CD4-positive, alpha-beta T cell (primary cell): ENCODE measurements at regions not wholly inside any gene's neighbourhood (a gene's known extent, or its start where the extent isn't known, plus 50 kb on each side); places are given as distances from the start of the nearest gene placed in this dataset.

ENCODE experiments used
- ATAC-seq: fragments of 200-7000 bp; cut with Tn5 transposase; one replicate; pipeline ENCODE4 v1.10.0; 2022; ENCODE audit warnings: mild to moderate bottlenecking; ENCODE audit not compliant: poor library complexity
- CTCF ChIA-PET: fragments of 350-600 bp; sonication (Branson Sonifier 250); formaldehyde crosslinking; loops from one replicate; lab custom pipeline; 2021; ENCODE audit warnings: antibody characterized with exemption, inconsistent platforms; lab: Charles Lee
- POLR2A ChIA-PET: fragments of 350-600 bp; sonication (Branson Sonifier 250); formaldehyde crosslinking; loops from one replicate; lab custom pipeline; 2021; ENCODE audit warnings: antibody characterized with exemption, inconsistent platforms; lab: Charles Lee
- DNase-seq, 14 experiments: peaks; one replicate each; pipeline ENCODE4 v3.0.0-alpha.2; 2013 to 2020; ENCODE audit warnings: mixed read lengths in 2 of 14
- H3K27ac ChIP-seq, 2 donors: one replicate each; pipeline versions ENCODE4 v1.5.1 to v1.7.0; 2013; ENCODE audit warnings: low read length in 2 of 2, low read depth in 1 of 2, mild to moderate bottlenecking in 1 of 2
- H3K27me3 ChIP-seq, 2 experiments: 1 replicate in 1 of 2; 2 replicates in 1 of 2; pipeline versions ENCODE4 v1.6.1 to v1.7.0; 2013; ENCODE audit warnings: low read length in 2 of 2, control low read depth in 1 of 2, mild to moderate bottlenecking in 1 of 2, moderate library complexity in 1 of 2; ENCODE audit not compliant: insufficient read depth in 2 of 2, control insufficient read depth in 1 of 2
- H3K36me3 ChIP-seq: one replicate; pipeline ENCODE4 v1.6.1; 2013; ENCODE audit warnings: low read length, control low read depth; ENCODE audit not compliant: insufficient read depth
- H3K4me1 ChIP-seq: one replicate; pipeline ENCODE4 v1.6.1; 2013; ENCODE audit warnings: low read length, control low read depth; ENCODE audit not compliant: insufficient read depth
- H3K4me3 ChIP-seq: one replicate; pipeline ENCODE4 v1.5.1; 2013; ENCODE audit warnings: mild to moderate bottlenecking, low read length, moderate library complexity
- H3K9me3 ChIP-seq, 2 experiments: 1 replicate in 1 of 2; 2 replicates in 1 of 2; pipeline versions ENCODE4 v1.6.1 to v1.7.0; 2013; ENCODE audit warnings: low read length in 2 of 2, mild to moderate bottlenecking in 2 of 2, control low read depth in 1 of 2, moderate library complexity in 1 of 2; ENCODE audit not compliant: control insufficient read depth in 1 of 2, insufficient read depth in 1 of 2
- H3K27ac Mint-ChIP-seq: one replicate; pipeline ENCODE4 v1.8.0; 2020; ENCODE audit warnings: mixed read lengths
- H3K27me3 Mint-ChIP-seq: one replicate; pipeline ENCODE4 v1.8.0; 2021; ENCODE audit warnings: mixed read lengths
- H3K36me3 Mint-ChIP-seq: one replicate; pipeline ENCODE4 v1.8.0; 2021; ENCODE audit warnings: low read depth, mixed read lengths
- H3K4me1 Mint-ChIP-seq: one replicate; pipeline ENCODE4 v1.8.0; 2021; ENCODE audit warnings: low read depth, mixed read lengths
- H3K4me3 Mint-ChIP-seq: one replicate; pipeline ENCODE4 v1.8.0; 2020; ENCODE audit warnings: mild to moderate bottlenecking, mixed read lengths
- H3K9me3 Mint-ChIP-seq: one replicate; pipeline ENCODE4 v1.8.0; 2020; ENCODE audit warnings: mixed read lengths
- CTCF ChIP-seq: fragments of 200-600 bp; IDR thresholded peaks from one replicate; pipeline ENCODE4 v1.8.0; 2022; ENCODE audit warnings: antibody characterized with exemption, mild to moderate bottlenecking
- intact Hi-C, 2 experiments: fragments of 100-400 bp; cut with DNase I in 1 of 2; cut with micrococcal nuclease in 1 of 2; formaldehyde crosslinking; loops; one replicate each; pipeline versions ENCODE4 v1.15.1 to v1.9.0; 2023 to 2025; cut with DNase I, micrococcal nuclease

- H3K4me1 ChIP-seq, result no peaks in the 10 kb centered on the region
- ATAC-seq (no peak), DNase-seq (no peak)
- H3K36me3 ChIP-seq, result no peaks in the 10 kb centered on the region
- Mint-ChIP-seq H3K4me3 (no peak overlapping the region), H3K36me3 (no peaks in the 10 kb centered on the region), H3K4me1 (no peaks in the 10 kb centered on the region), H3K27ac (no peak overlapping the region), H3K27me3 (no peaks in the 10 kb centered on the region), H3K9me3 (peaks cover 4% of the 10 kb centered on the region)
- no peak overlapping the region for H3K27ac ChIP-seq
- POLR2A ChIA-PET, result no interaction called here
- TF ChIP-seq CTCF, result no peak
- intact Hi-C loops, result no loop called here
- no peak overlapping the region for H3K4me3 ChIP-seq
- CTCF ChIA-PET, result no interaction called here
- peaks cover 0 to 4% of the 10 kb centered on the region in 2 experiments for H3K9me3 ChIP-seq
- no peaks in the 10 kb centered on the region for H3K27me3 ChIP-seq
Observed at GRCh38 chr4:134867027-134867426, 665.4 kb upstream of the PABPC4L start.

GRCh38 chr4:134865675-134866074 lies 664.1 kb upstream of the PABPC4L start:
- no peak overlapping the region for H3K4me3 ChIP-seq
- no peak for TF ChIP-seq CTCF
- H3K4me1 ChIP-seq, result no peaks in the 10 kb centered on the region
- H3K27ac Mint-ChIP-seq, result no peak overlapping the region
- H3K9me3 Mint-ChIP-seq, result peaks cover 4% of the 10 kb centered on the region
- no peak overlapping the region for H3K4me3 Mint-ChIP-seq
- no peaks in the 10 kb centered on the region for H3K36me3 ChIP-seq
- H3K4me1 Mint-ChIP-seq, result no peaks in the 10 kb centered on the region
- ChIA-PET CTCF (no interaction called here), POLR2A (no interaction called here)
- H3K36me3 Mint-ChIP-seq, result no peaks in the 10 kb centered on the region
- H3K27ac ChIP-seq, result no peak overlapping the region
- H3K9me3 ChIP-seq, result peaks cover 0 to 4% of the 10 kb centered on the region in 2 experiments
- ATAC-seq (no peak), DNase-seq (no peak)
- no peaks in the 10 kb centered on the region for H3K27me3 ChIP-seq
- intact Hi-C loops, result no loop called here
- no peaks in the 10 kb centered on the region for H3K27me3 Mint-ChIP-seq

GRCh38 chr4:134862116-134862515 lies 660.5 kb upstream of the PABPC4L start:
- no peaks in the 10 kb centered on the region for H3K36me3 Mint-ChIP-seq
- ChIA-PET POLR2A (no interaction called here), CTCF (no interaction called here)
- Histone ChIP-seq H3K4me3 (no peak overlapping the region), H3K4me1 (no peaks in the 10 kb centered on the region), H3K27ac (no peak overlapping the region), H3K36me3 (no peaks in the 10 kb centered on the region), H3K9me3 (no peaks in the 10 kb centered on the region), H3K27me3 (no peaks in the 10 kb centered on the region)
- DNase-seq (no peak), ATAC-seq (no peak)
- H3K9me3 Mint-ChIP-seq, result peaks cover 2% of the 10 kb centered on the region
- H3K27ac Mint-ChIP-seq, result no peak overlapping the region
- H3K4me3 Mint-ChIP-seq, result no peak overlapping the region
- no peaks in the 10 kb centered on the region for H3K27me3 Mint-ChIP-seq
- H3K4me1 Mint-ChIP-seq, result no peaks in the 10 kb centered on the region
- intact Hi-C loops, result no loop called here
- no peak for TF ChIP-seq CTCF
